ENCODE measurements at regions not wholly inside any gene's neighbourhood (a gene's known extent, or its start where the extent isn't known, plus 50 kb on each side); places are given as distances from the start of the nearest gene placed in this dataset.

GRCh38 chr16:85522842-85523601 lies 90.1 kb upstream of the GSE1 start:
- Histone ChIP-seq H3K27me3 (no peaks in the 10 kb centered on the region), H3K36me3 (no peaks in the 10 kb centered on the region), H3K27ac (no peak overlapping the region), H3K4me1 (peaks cover 0 to 43% (median 7%) of the 10 kb centered on the region in 4 donors), H3K9me3 (no peaks in the 10 kb centered on the region), H3K4me3 (no peak overlapping the region)
- TF ChIP-seq CTCF (IDR thresholded peaks at IDR 0.05), result no peak
- no peak for TF ChIP-seq EP300 (IDR thresholded peaks at IDR 0.05)
- TF ChIP-seq POLR2A (IDR thresholded peaks at IDR 0.05), result no peak
- 71 to 73% methylated on average over 8 to 13 of the region's 13 CpGs for WGBS, 2 donors
- DNase-seq (ENCODE audit: low spot score in 2 of 2), result no peak

GRCh38 chr16:85523602-85524364 lies 89.3 kb upstream of the GSE1 start:
- DNase-seq (ENCODE audit: low spot score in 2 of 2), result no peak
- H3K9me3 ChIP-seq, result no peaks in the 10 kb centered on the region
- H3K4me1 ChIP-seq, result peaks cover 0 to 43% (median 7%) of the 10 kb centered on the region in 4 donors
- H3K27ac ChIP-seq, result no peak overlapping the region
- TF ChIP-seq EP300 (IDR thresholded peaks at IDR 0.05), result no peak
- no peak for TF ChIP-seq POLR2A (IDR thresholded peaks at IDR 0.05)
- no peak for TF ChIP-seq CTCF (IDR thresholded peaks at IDR 0.05)
- 59 to 63% methylated on average over 11 to 17 of the region's 22 CpGs for whole genome bisulfite sequencing, 2 donors
- no peaks in the 10 kb centered on the region for H3K27me3 ChIP-seq
- no peak overlapping the region for H3K4me3 ChIP-seq
- no peaks in the 10 kb centered on the region for H3K36me3 ChIP-seq

- Histone ChIP-seq H3K36me3 (no peaks in the 10 kb centered on the region), H3K4me1 (peaks cover 0 to 43% (median 7%) of the 10 kb centered on the region in 4 donors), H3K27ac (no peak overlapping the region), H3K27me3 (no peaks in the 10 kb centered on the region), H3K4me3 (no peak overlapping the region), H3K9me3 (no peaks in the 10 kb centered on the region)
- DNase-seq (ENCODE audit: low spot score in 2 of 2), result no peak
- WGBS, 2 donors, result 66 to 76% methylated on average over 4 to 6 of the region's 8 CpGs
- no peak for TF ChIP-seq POLR2A (IDR thresholded peaks at IDR 0.05)
- TF ChIP-seq EP300 (IDR thresholded peaks at IDR 0.05), result no peak
- no peak for TF ChIP-seq CTCF (IDR thresholded peaks at IDR 0.05)
Observed at GRCh38 chr16:85524365-85524629, 88.8 kb upstream of the GSE1 start.

GRCh38 chr16:85524630-85525419 lies 88.3 kb upstream of the GSE1 start:
- DNase-seq (ENCODE audit: low spot score in 2 of 2), result peak; percentile 22 to 37
- Histone ChIP-seq H3K36me3 (no peaks in the 10 kb centered on the region), H3K27me3 (no peaks in the 10 kb centered on the region), H3K27ac (no peak overlapping the region), H3K9me3 (no peaks in the 10 kb centered on the region), H3K4me1 (peaks cover 0 to 43% (median 7%) of the 10 kb centered on the region in 4 donors), H3K4me3 (no peak overlapping the region)
- 56 to 80% methylated on average over 22 to 24 of the region's 29 CpGs for whole genome bisulfite sequencing, 2 donors
- TF ChIP-seq POLR2A (IDR thresholded peaks at IDR 0.05) (no peak), CTCF (IDR thresholded peaks at IDR 0.05) (no peak), EP300 (IDR thresholded peaks at IDR 0.05) (peak in 1 of 2 donors; percentile 25)
